OCI-LY7 (cell line): ENCODE measurements at regions not wholly inside any gene's neighbourhood (a gene's known extent, or its start where the extent isn't known, plus 50 kb on each side); places are given as distances from the start of the nearest gene placed in this dataset.
"Not testable (repeated sequence)": the region's sequence is repeated elsewhere in the genome, so short reads cannot be mapped to it uniquely, and the experiment has no call there.

Experiments
- BruUV-seq: library from RNA; stranded (reverse); fragments of 400-500 nt; replicated peaks from 2 replicates; lab custom pipeline; 2021; lab: Mats Ljungman, UMichigan
- CTCF ChIA-PET: fragments of 300-600 bp; sonication (Branson Sonifier 250); formaldehyde crosslinking; loops from one replicate; lab custom pipeline; 2022; ENCODE audit warnings: antibody characterized with exemption; ENCODE audit not compliant: unreplicated experiment; lab: Charles Lee
- POLR2A ChIA-PET: fragments of 300-600 bp; sonication (Branson Sonifier 250); formaldehyde crosslinking; loops from one replicate; lab custom pipeline; 2022; ENCODE audit warnings: antibody characterized with exemption; lab: Charles Lee
- DNase-seq: peaks from one replicate; pipeline ENCODE4 v3.0.0-alpha.2; 2015; ENCODE audit warnings: low spot score
- H2AFZ ChIP-seq: fragments of 200-600 bp; sonication (generic), shearing (Covaris generic); 2 replicates; pipeline ENCODE4 v1.6.1; 2014; ENCODE audit warnings: mild to moderate bottlenecking, antibody characterized with exemption, low read length, moderate library complexity
- H3K27ac ChIP-seq: fragments of 200-600 bp; sonication (generic); 2 replicates; pipeline ENCODE4 v1.5.1; 2014; ENCODE audit warnings: mixed run types, low read depth, mild to moderate bottlenecking, moderate library complexity, low read length, inconsistent platforms; ENCODE audit not compliant: poor library complexity, severe bottlenecking
- H3K36me3 ChIP-seq: fragments of 200-600 bp; sonication (generic); 2 replicates; pipeline ENCODE4 v1.6.1; 2014; ENCODE audit warnings: mild to moderate bottlenecking, antibody characterized with exemption, low read length, moderate library complexity, mixed read lengths; ENCODE audit not compliant: insufficient read depth
- H3K4me1 ChIP-seq: fragments of 200-600 bp; sonication (generic); 2 replicates; pipeline ENCODE4 v1.5.1; 2014; ENCODE audit warnings: mild to moderate bottlenecking, low read length; ENCODE audit not compliant: insufficient read depth, poor library complexity, severe bottlenecking
- H3K4me2 ChIP-seq: fragments of 200-600 bp; sonication (generic); 2 replicates; pipeline ENCODE4 v1.6.1; 2014; ENCODE audit warnings: mild to moderate bottlenecking, low read length
- H3K4me3 ChIP-seq: fragments of 200-600 bp; sonication (generic); 2 replicates; pipeline ENCODE4 v1.5.1; 2014; ENCODE audit warnings: mild to moderate bottlenecking, low read depth, low read length; ENCODE audit not compliant: poor library complexity, severe bottlenecking
- H3K79me2 ChIP-seq: fragments of 200-600 bp; sonication (generic); 2 replicates; pipeline ENCODE4 v1.6.1; 2016; ENCODE audit warnings: low read depth, mild to moderate bottlenecking, low read length, moderate library complexity, mixed read lengths; ENCODE audit not compliant: insufficient read depth
- H3K9me2 ChIP-seq: fragments of 200-600 bp; sonication (generic); 2 replicates; pipeline ENCODE4 v1.6.1; 2016; ENCODE audit warnings: mild to moderate bottlenecking, low read length, mixed read lengths; ENCODE audit not compliant: insufficient read depth
- H3K9me3 ChIP-seq: fragments of 200-600 bp; sonication (generic); 2 replicates; pipeline ENCODE4 v1.6.1; 2014; ENCODE audit warnings: mild to moderate bottlenecking, mixed run types, low read length, mixed read lengths
- H4K20me1 ChIP-seq: fragments of 200-600 bp; sonication (generic); 2 replicates; pipeline ENCODE4 v1.6.1; 2014; ENCODE audit warnings: mild to moderate bottlenecking, antibody characterized with exemption, low read length, moderate library complexity, mixed read lengths; ENCODE audit not compliant: insufficient read depth
- EZH2phosphoT487 ChIP-seq: fragments of 200-600 bp; sonication (generic); IDR thresholded peaks from 2 replicates; pipeline ENCODE4 v1.6.1; 2018; ENCODE audit warnings: low read depth, borderline replicate concordance, mild to moderate bottlenecking, mixed run types, antibody characterized with exemption, low read length, moderate library complexity, mixed read lengths
- intact Hi-C: fragments of 100-400 bp; cut with micrococcal nuclease; formaldehyde crosslinking; loops from one replicate; pipeline ENCODE4 v1.10.0; 2022; ENCODE audit not compliant: unreplicated experiment
- TF ChIP-seq, protein P1 (sequence below): fragments of 200-600 bp; sonication (generic); conservative IDR thresholded peaks from 2 replicates; pipeline ENCODE4 v1.5.1; 2014; ENCODE audit warnings: mild to moderate bottlenecking, antibody characterized with exemption, low read length, moderate library complexity, mixed read lengths

GRCh38 chr9:84075004-84075403, 94.4 kb downstream of the RMI1 start:
- H2AFZ ChIP-seq = no peak overlapping the region
- CTCF ChIA-PET = no interaction called here
- no peaks in the 10 kb centered on the region for H3K9me3 ChIP-seq
- no peaks in the 10 kb centered on the region for H3K36me3 ChIP-seq
- H3K27ac ChIP-seq = no peak overlapping the region
- no peak overlapping the region for H3K4me3 ChIP-seq
- no peak for TF ChIP-seq EZH2phosphoT487
- TF ChIP-seq, protein P1, sequence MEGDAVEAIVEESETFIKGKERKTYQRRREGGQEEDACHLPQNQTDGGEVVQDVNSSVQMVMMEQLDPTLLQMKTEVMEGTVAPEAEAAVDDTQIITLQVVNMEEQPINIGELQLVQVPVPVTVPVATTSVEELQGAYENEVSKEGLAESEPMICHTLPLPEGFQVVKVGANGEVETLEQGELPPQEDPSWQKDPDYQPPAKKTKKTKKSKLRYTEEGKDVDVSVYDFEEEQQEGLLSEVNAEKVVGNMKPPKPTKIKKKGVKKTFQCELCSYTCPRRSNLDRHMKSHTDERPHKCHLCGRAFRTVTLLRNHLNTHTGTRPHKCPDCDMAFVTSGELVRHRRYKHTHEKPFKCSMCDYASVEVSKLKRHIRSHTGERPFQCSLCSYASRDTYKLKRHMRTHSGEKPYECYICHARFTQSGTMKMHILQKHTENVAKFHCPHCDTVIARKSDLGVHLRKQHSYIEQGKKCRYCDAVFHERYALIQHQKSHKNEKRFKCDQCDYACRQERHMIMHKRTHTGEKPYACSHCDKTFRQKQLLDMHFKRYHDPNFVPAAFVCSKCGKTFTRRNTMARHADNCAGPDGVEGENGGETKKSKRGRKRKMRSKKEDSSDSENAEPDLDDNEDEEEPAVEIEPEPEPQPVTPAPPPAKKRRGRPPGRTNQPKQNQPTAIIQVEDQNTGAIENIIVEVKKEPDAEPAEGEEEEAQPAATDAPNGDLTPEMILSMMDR = no peak
- no peaks in the 10 kb centered on the region for H3K79me2 ChIP-seq
- no peaks in the 10 kb centered on the region for H4K20me1 ChIP-seq
- H3K9me2 ChIP-seq = no peaks in the 10 kb centered on the region
- intact Hi-C loops = no loop called here
- DNase-seq = no peak
- POLR2A ChIA-PET = no interaction called here
- no peaks in the 10 kb centered on the region for H3K4me1 ChIP-seq
- BruUV-seq = no TSS peak
- no peak overlapping the region for H3K4me2 ChIP-seq

- no peak overlapping the region for H3K4me3 ChIP-seq
- ChIA-PET CTCF (no interaction called here), POLR2A (no interaction called here)
- TF ChIP-seq EZH2phosphoT487 = no peak
- TF ChIP-seq, protein P1 = no peak
- no peaks in the 10 kb centered on the region for H3K4me1 ChIP-seq
- no peaks in the 10 kb centered on the region for H4K20me1 ChIP-seq
- H3K36me3 ChIP-seq = no peaks in the 10 kb centered on the region
- H3K9me2 ChIP-seq = no peaks in the 10 kb centered on the region
- no peak for DNase-seq
- no peaks in the 10 kb centered on the region for H3K9me3 ChIP-seq
- intact Hi-C loops = no loop called here
- no peaks in the 10 kb centered on the region for H3K79me2 ChIP-seq
- no peak overlapping the region for H3K27ac ChIP-seq
- H2AFZ ChIP-seq = no peak overlapping the region
- H3K4me2 ChIP-seq = no peak overlapping the region
- no TSS peak for BruUV-seq
Observed at GRCh38 chr9:84076384-84076783, 95.8 kb downstream of the RMI1 start.

DNA sequence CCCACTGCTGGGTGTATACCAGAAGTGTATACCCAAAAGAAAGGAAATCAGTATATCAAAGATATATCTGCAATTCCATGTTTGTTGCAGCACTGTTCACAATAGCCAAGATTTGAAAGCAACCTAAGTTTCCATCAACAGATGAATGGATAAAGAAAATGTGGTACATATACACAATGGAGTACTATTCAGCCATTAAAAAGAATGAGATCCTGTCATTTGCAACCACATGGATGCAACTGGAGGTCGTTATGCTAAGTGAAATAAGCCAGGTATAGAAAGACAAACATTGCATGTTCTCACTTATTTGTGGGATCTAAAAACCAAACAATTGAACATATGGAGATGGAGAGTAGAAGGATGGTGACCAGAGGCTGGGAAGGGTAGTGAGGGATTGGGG, 97.2 kb downstream of the RMI1 start:
- H3K4me1 ChIP-seq, DNase-seq, POLR2A ChIA-PET, CTCF ChIA-PET, H3K36me3 ChIP-seq, H3K4me2 ChIP-seq, H4K20me1 ChIP-seq, intact Hi-C loops, H3K9me3 ChIP-seq, H3K27ac ChIP-seq, H3K9me2 ChIP-seq, BruUV-seq, H2AFZ ChIP-seq, H3K4me3 ChIP-seq, H3K79me2 ChIP-seq: not testable (repeated sequence)
